ENCODE measurements at regions not wholly inside any gene's neighbourhood (a gene's known extent, or its start where the extent isn't known, plus 50 kb on each side); places are given as distances from the start of the nearest gene placed in this dataset.
"Not testable (repeated sequence)": the region's sequence is repeated elsewhere in the genome, so short reads cannot be mapped to it uniquely, and the experiment has no call there.

- WGBS, 2 donors, result 53 to 68% methylated on average over 2 of the region's 2 CpGs
- TF ChIP-seq, protein P1, sequence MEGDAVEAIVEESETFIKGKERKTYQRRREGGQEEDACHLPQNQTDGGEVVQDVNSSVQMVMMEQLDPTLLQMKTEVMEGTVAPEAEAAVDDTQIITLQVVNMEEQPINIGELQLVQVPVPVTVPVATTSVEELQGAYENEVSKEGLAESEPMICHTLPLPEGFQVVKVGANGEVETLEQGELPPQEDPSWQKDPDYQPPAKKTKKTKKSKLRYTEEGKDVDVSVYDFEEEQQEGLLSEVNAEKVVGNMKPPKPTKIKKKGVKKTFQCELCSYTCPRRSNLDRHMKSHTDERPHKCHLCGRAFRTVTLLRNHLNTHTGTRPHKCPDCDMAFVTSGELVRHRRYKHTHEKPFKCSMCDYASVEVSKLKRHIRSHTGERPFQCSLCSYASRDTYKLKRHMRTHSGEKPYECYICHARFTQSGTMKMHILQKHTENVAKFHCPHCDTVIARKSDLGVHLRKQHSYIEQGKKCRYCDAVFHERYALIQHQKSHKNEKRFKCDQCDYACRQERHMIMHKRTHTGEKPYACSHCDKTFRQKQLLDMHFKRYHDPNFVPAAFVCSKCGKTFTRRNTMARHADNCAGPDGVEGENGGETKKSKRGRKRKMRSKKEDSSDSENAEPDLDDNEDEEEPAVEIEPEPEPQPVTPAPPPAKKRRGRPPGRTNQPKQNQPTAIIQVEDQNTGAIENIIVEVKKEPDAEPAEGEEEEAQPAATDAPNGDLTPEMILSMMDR (IDR thresholded peaks at IDR 0.05), result no peak
- no peak for TF ChIP-seq POLR2A (IDR thresholded peaks at IDR 0.05)
- no peaks in the 10 kb centered on the region for H3K27me3 ChIP-seq
Measured at GRCh38 chr10:37520488-37520887, 336.9 kb downstream of the ZNF248 start.

GRCh38 chr10:37510520-37510919 lies 346.9 kb downstream of the ZNF248 start:
- DNase-seq; H3K36me3 ChIP-seq; H3K27me3 ChIP-seq; H3K4me3 ChIP-seq; H3K4me1 ChIP-seq; intact Hi-C loops (cut with DNase I); H3K27ac ChIP-seq: not testable (repeated sequence)
- 74 to 75% methylated on average over 3 of the region's 3 CpGs for WGBS, 2 donors
- peaks cover 0 to 18% (median 12%) of the 10 kb centered on the region in 3 donors for H3K9me3 ChIP-seq

More at GRCh38 chr10:37520488-37520887, 336.9 kb downstream of the ZNF248 start:
- no peak for DNase-seq
- H3K36me3 ChIP-seq, result no peaks in the 10 kb centered on the region
- H3K4me3 ChIP-seq, result no peak overlapping the region
- H3K4me1 ChIP-seq, result no peaks in the 10 kb centered on the region
- no peak overlapping the region for H3K27ac ChIP-seq
- H3K9me3 ChIP-seq, result peaks cover 0 to 9% (median 0%) of the 10 kb centered on the region in 3 donors
- intact Hi-C loops (cut with DNase I), result no loop called here

- Histone ChIP-seq H3K9me3 (peaks cover 0 to 7% (median 0%) of the 10 kb centered on the region in 3 donors), H3K27me3 (no peaks in the 10 kb centered on the region), H3K27ac (no peak overlapping the region), H3K4me1 (no peaks in the 10 kb centered on the region), H3K4me3 (no peak overlapping the region), H3K36me3 (no peaks in the 10 kb centered on the region)
- intact Hi-C loops (cut with DNase I), result no loop called here
- 71 to 76% methylated on average over 1 to 2 of the region's 3 CpGs for WGBS, 2 donors
- no peak for DNase-seq
- TF ChIP-seq, protein P1 (IDR thresholded peaks at IDR 0.05), result no peak
- no peak for TF ChIP-seq POLR2A (IDR thresholded peaks at IDR 0.05)
Measured at GRCh38 chr10:37496061-37496460, 361.3 kb downstream of the ZNF248 start.

GRCh38 chr10:37495415-37495814 lies 362.0 kb downstream of the ZNF248 start:
- DNase-seq, result no peak
- Histone ChIP-seq H3K27ac (no peak overlapping the region), H3K9me3 (peaks cover 0 to 7% (median 0%) of the 10 kb centered on the region in 3 donors), H3K27me3 (no peaks in the 10 kb centered on the region), H3K36me3 (no peaks in the 10 kb centered on the region), H3K4me3 (no peak overlapping the region), H3K4me1 (no peaks in the 10 kb centered on the region)
- 33 to 36% methylated on average over 1 of the region's 1 CpG for WGBS, 2 donors
- TF ChIP-seq, protein P1 (IDR thresholded peaks at IDR 0.05), result peak in 1 of 6 experiments; percentile 11
- TF ChIP-seq POLR2A (IDR thresholded peaks at IDR 0.05), result no peak
- intact Hi-C loops (cut with DNase I), result no loop called here

DNA sequence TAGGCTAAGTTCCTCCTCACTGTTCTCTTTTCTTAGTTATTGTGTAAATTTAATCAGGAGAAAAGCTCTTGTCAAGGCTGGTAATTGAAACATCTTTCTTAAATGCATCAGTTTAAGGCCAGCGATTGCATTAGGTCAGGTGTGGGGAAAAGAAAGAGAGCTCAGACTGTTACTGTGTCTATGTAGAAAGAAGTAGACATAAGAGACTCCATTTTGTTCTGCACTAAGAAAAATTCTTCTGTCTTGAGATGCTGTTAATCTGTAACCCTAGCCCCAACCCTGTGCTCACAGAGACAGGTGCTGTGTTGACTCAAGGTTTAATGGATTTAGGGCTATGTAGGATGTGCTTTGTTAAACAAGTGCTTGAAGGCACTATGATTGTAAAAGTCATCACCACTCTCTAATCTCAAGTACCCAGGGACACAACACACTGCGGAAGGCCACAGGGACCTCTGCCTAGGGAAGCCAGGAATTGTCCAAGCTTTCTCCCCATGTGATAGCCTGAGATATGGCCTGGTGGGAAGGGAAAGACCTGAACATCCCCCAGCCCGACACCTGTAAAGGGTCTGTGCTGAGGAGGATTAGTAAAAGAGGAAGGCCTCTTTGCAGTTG lies 364.1 kb downstream of the ZNF248 start:
- peaks cover 0 to 15% (median 0%) of the 10 kb centered on the region in 3 donors for H3K9me3 ChIP-seq
- H3K27me3 ChIP-seq; H3K4me1 ChIP-seq; H3K4me3 ChIP-seq; H3K27ac ChIP-seq; intact Hi-C loops (cut with DNase I); DNase-seq; H3K36me3 ChIP-seq: not testable (repeated sequence)
- 18 to 63% methylated on average over 2 to 3 of the region's 3 CpGs for WGBS, 2 donors

DNA sequence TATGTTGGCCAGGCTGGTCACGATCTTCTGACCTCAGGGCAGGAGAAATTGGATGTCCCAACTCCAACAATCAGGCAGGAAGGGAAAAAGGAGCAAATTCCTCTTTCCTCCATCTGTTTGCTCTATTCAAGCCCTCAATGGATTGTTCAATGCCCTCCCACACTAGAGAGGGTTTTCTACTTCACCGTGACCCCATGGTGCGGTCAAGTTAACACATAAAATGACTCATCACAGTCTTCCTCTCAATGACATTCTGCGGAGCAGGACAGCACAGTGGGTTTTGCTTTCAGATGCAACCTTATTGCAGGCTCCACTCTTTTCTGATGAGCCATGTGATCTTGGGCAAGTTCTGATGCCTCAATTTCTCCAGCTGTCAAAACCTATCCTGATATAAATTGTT lies 364.9 kb downstream of the ANKRD30A start:
- DNase-seq, result no peak
- no peak for TF ChIP-seq POLR2A (IDR thresholded peaks at IDR 0.05)
- TF ChIP-seq, protein P1 (IDR thresholded peaks at IDR 0.05), result no peak
- intact Hi-C loops (cut with DNase I), result no loop called here

More for the DNA sequence above, 364.9 kb downstream of the ANKRD30A start:
- H3K36me3 ChIP-seq, result no peaks in the 10 kb centered on the region
- peaks cover 0 to 15% (median 0%) of the 10 kb centered on the region in 3 donors for H3K9me3 ChIP-seq
- no peak overlapping the region for H3K4me3 ChIP-seq
- no peaks in the 10 kb centered on the region for H3K4me1 ChIP-seq
- 64 to 77% methylated on average over 4 of the region's 4 CpGs for WGBS, 2 donors
- no peaks in the 10 kb centered on the region for H3K27me3 ChIP-seq
- H3K27ac ChIP-seq, result no peak overlapping the region
